SK-N-SH (cell line): ENCODE measurements at regions not wholly inside any gene's neighbourhood (a gene's known extent, or its start where the extent isn't known, plus 50 kb on each side); places are given as distances from the start of the nearest gene placed in this dataset.

Source experiments
- CTCF ChIA-PET: fragments of 300-600, 350-600 bp; formaldehyde crosslinking; extraction: SDS; loops from one replicate; lab custom pipeline; 2021; lab: Yijun Ruan, JAX
- POLR2A ChIA-PET: fragments of 350-600 bp; sonication (Branson Sonifier 250); formaldehyde crosslinking; extraction: SDS; loops from one replicate; lab custom pipeline; 2020; ENCODE audit warnings: antibody characterized with exemption, inconsistent platforms; lab: Yijun Ruan, JAX
- DNase-seq: peaks from one replicate; pipeline ENCODE4 v3.0.0; 2012
- H2AFZ ChIP-seq: fragments of 200-600 bp; sonication (generic); 2 replicates; pipeline ENCODE4 v1.8.1; 2016; ENCODE audit warnings: antibody characterized with exemption, mild to moderate bottlenecking, low read depth
- H3F3A ChIP-seq: fragments of 200-600 bp; sonication (generic); replicated peaks from 2 replicates; pipeline ENCODE3; 2016; ENCODE audit warnings: antibody characterized with exemption, mild to moderate bottlenecking; ENCODE audit not compliant: insufficient read depth
- H3K27ac ChIP-seq, 2 experiments: fragments of 200-500 bp in 1 of 2; fragments of 200-600 bp in 1 of 2; sonication (Bioruptor generic) in 1 of 2; sonication (generic), shearing (Covaris generic) in 1 of 2; 2 replicates each; pipeline versions ENCODE4 v1.5.1 to v1.6.1; 2014 to 2016; ENCODE audit warnings: low read depth in 2 of 2, inconsistent platforms in 1 of 2, low read length in 1 of 2, mild to moderate bottlenecking in 1 of 2, mixed read lengths in 1 of 2
- H3K27me3 ChIP-seq: fragments of 200-600 bp; sonication (generic), shearing (Covaris generic); 2 replicates; pipeline ENCODE4 v1.6.1; 2016; ENCODE audit warnings: mixed run types; ENCODE audit not compliant: insufficient read depth
- H3K36me3 ChIP-seq, 2 experiments: fragments of 200-500 bp in 1 of 2; fragments of 200-600 bp in 1 of 2; sonication (Bioruptor generic) in 1 of 2; sonication (generic) in 1 of 2; replicated peaks in 1 of 2; 2 replicates each; pipeline versions ENCODE3 to v1.5.1; 2014 to 2016; ENCODE audit warnings: low read length in 1 of 2, mild to moderate bottlenecking in 1 of 2; ENCODE audit not compliant: insufficient read depth in 2 of 2, control insufficient read depth in 1 of 2
- H3K4me1 ChIP-seq, 2 experiments: fragments of 200-500 bp in 1 of 2; fragments of 200-600 bp in 1 of 2; sonication (Bioruptor generic) in 1 of 2; sonication (generic), shearing (Covaris generic) in 1 of 2; 2 replicates each; pipeline versions ENCODE4 v1.5.1 to v1.6.1; 2014 to 2016; ENCODE audit warnings: low read depth in 1 of 2, low read length in 1 of 2, mixed run types in 1 of 2; ENCODE audit not compliant: insufficient read depth in 2 of 2, control insufficient read depth in 1 of 2
- H3K4me2 ChIP-seq: fragments of 200-600 bp; sonication (generic), shearing (Covaris generic); 2 replicates; pipeline ENCODE4 v1.6.1; 2017; ENCODE audit warnings: mixed run types
- H3K4me3 ChIP-seq, 2 experiments: fragments of 200-500 bp in 1 of 2; fragments of 200-600 bp in 1 of 2; sonication (Bioruptor generic) in 1 of 2; sonication (generic), shearing (Covaris generic) in 1 of 2; 2 replicates each; pipeline versions ENCODE4 v1.5.1 to v1.8.1; 2014 to 2016; ENCODE audit warnings: low read depth in 2 of 2, inconsistent platforms in 1 of 2, low read length in 1 of 2, mild to moderate bottlenecking in 1 of 2, mixed read lengths in 1 of 2, moderate library complexity in 1 of 2
- H3K79me2 ChIP-seq: fragments of 200-600 bp; sonication (generic); 2 replicates; pipeline ENCODE4 v1.8.1; 2017; ENCODE audit warnings: mild to moderate bottlenecking; ENCODE audit not compliant: insufficient read depth
- H3K9ac ChIP-seq: fragments of 200-600 bp; sonication (generic); 2 replicates; pipeline ENCODE4 v1.6.1; 2017; ENCODE audit warnings: mixed run types
- H3K9me2 ChIP-seq: fragments of 200-600 bp; sonication (generic); 2 replicates; pipeline ENCODE4 v1.6.1; 2017; ENCODE audit warnings: mixed run types
- H3K9me3 ChIP-seq: fragments of 200-600 bp; sonication (generic); 2 replicates; pipeline ENCODE4 v1.6.1; 2017; ENCODE audit warnings: mixed run types, mild to moderate bottlenecking, moderate library complexity
- H4K20me1 ChIP-seq: fragments of 200-600 bp; sonication (generic); 2 replicates; pipeline ENCODE4 v1.6.1; 2017; ENCODE audit warnings: mild to moderate bottlenecking, mixed run types; ENCODE audit not compliant: insufficient read depth
- CTCF ChIP-seq: fragments of 200-600 bp; sonication (generic); IDR thresholded peaks from 2 replicates; pipeline ENCODE4 v1.6.1; 2017; ENCODE audit warnings: antibody characterized with exemption, mild to moderate bottlenecking, moderate library complexity
- FOSL2 ChIP-seq: IDR thresholded peaks from 2 replicates; pipeline ENCODE4 v1.4.0; 2012; ENCODE audit warnings: low read depth, mild to moderate bottlenecking, moderate library complexity, borderline replicate concordance
- FOXM1 ChIP-seq: IDR thresholded peaks from 2 replicates; pipeline ENCODE4 v1.4.0; 2012; ENCODE audit warnings: low read depth, mild to moderate bottlenecking
- GABPA ChIP-seq: IDR thresholded peaks from 2 replicates; pipeline ENCODE4 v1.4.0; 2012; ENCODE audit warnings: low read depth, mild to moderate bottlenecking
- GATA2 ChIP-seq: sonication (generic); formaldehyde crosslinking; IDR thresholded peaks from 2 replicates; pipeline ENCODE4 v1.5.0; 2020; ENCODE audit warnings: mild to moderate bottlenecking, missing genetic modification reagents
- MEF2A ChIP-seq: IDR thresholded peaks from 2 replicates; pipeline ENCODE4 v1.4.0; 2012; ENCODE audit warnings: low read depth, borderline replicate concordance
- NRF1 ChIP-seq: IDR thresholded peaks from 2 replicates; pipeline ENCODE4 v1.6.1; 2012; ENCODE audit warnings: low read depth, mild to moderate bottlenecking, low read length
- RAD21 ChIP-seq: IDR thresholded peaks from 2 replicates; pipeline ENCODE4 v1.6.1; 2012; ENCODE audit warnings: mild to moderate bottlenecking, low read length
- TAF1 ChIP-seq: IDR thresholded peaks from 2 replicates; pipeline ENCODE4 v1.6.1; 2012; ENCODE audit warnings: low read depth, mild to moderate bottlenecking, low read length, moderate library complexity, borderline replicate concordance
- TCF12 ChIP-seq: IDR thresholded peaks from 2 replicates; pipeline ENCODE4 v1.4.0; 2012
- WGBS: methylation state at CpG from one replicate; pipeline ENCODE4 v1.1.6; 2017; ENCODE audit warnings: low lambda C conversion rate; 5-methylcytosine and 5-hydroxymethylcytosine counted together
- TF ChIP-seq, protein P1 (sequence below): IDR thresholded peaks from 2 replicates; pipeline ENCODE4; 2012
- TF ChIP-seq, protein P2 (sequence below): IDR thresholded peaks from 2 replicates; pipeline ENCODE4 v1.6.1; 2012; ENCODE audit warnings: mild to moderate bottlenecking, low read depth, low read length, moderate library complexity

GRCh38 chr2:53209679-53210458 is 557.7 kb upstream of the CHAC2 start:
- 18% methylated on average over 5 of the region's 5 CpGs for WGBS
- Histone ChIP-seq H3K4me3 (no peak overlapping the region), H3K9me3 (no peaks in the 10 kb centered on the region), H3K9me2 (no peaks in the 10 kb centered on the region), H2AFZ (no peak overlapping the region), H3F3A (no peaks in the 10 kb centered on the region), H3K4me1 (no peaks in the 10 kb centered on the region), H3K4me2 (no peak overlapping the region), H4K20me1 (no peaks in the 10 kb centered on the region), H3K27me3 (no peaks in the 10 kb centered on the region; the same call in 1 of the 2 replicates), H3K27ac (no peak overlapping the region), H3K9ac (no peak overlapping the region), H3K36me3 (no peaks in the 10 kb centered on the region), H3K79me2 (no peaks in the 10 kb centered on the region)
- TF ChIP-seq FOSL2: no peak
- TF ChIP-seq MEF2A: no peak
- TF ChIP-seq CTCF: no peak
- TF ChIP-seq, protein P1, sequence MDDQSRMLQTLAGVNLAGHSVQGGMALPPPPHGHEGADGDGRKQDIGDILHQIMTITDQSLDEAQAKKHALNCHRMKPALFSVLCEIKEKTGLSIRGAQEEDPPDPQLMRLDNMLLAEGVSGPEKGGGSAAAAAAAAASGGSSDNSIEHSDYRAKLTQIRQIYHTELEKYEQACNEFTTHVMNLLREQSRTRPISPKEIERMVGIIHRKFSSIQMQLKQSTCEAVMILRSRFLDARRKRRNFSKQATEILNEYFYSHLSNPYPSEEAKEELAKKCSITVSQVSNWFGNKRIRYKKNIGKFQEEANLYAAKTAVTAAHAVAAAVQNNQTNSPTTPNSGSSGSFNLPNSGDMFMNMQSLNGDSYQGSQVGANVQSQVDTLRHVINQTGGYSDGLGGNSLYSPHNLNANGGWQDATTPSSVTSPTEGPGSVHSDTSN: no peak
- no peak for TF ChIP-seq NRF1
- TF ChIP-seq, protein P2, sequence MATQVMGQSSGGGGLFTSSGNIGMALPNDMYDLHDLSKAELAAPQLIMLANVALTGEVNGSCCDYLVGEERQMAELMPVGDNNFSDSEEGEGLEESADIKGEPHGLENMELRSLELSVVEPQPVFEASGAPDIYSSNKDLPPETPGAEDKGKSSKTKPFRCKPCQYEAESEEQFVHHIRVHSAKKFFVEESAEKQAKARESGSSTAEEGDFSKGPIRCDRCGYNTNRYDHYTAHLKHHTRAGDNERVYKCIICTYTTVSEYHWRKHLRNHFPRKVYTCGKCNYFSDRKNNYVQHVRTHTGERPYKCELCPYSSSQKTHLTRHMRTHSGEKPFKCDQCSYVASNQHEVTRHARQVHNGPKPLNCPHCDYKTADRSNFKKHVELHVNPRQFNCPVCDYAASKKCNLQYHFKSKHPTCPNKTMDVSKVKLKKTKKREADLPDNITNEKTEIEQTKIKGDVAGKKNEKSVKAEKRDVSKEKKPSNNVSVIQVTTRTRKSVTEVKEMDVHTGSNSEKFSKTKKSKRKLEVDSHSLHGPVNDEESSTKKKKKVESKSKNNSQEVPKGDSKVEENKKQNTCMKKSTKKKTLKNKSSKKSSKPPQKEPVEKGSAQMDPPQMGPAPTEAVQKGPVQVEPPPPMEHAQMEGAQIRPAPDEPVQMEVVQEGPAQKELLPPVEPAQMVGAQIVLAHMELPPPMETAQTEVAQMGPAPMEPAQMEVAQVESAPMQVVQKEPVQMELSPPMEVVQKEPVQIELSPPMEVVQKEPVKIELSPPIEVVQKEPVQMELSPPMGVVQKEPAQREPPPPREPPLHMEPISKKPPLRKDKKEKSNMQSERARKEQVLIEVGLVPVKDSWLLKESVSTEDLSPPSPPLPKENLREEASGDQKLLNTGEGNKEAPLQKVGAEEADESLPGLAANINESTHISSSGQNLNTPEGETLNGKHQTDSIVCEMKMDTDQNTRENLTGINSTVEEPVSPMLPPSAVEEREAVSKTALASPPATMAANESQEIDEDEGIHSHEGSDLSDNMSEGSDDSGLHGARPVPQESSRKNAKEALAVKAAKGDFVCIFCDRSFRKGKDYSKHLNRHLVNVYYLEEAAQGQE: no peak
- no peak for TF ChIP-seq GATA2
- no peak for TF ChIP-seq GABPA
- no peak for TF ChIP-seq TAF1
- TF ChIP-seq FOXM1: no peak
- TF ChIP-seq RAD21: no peak
- TF ChIP-seq TCF12: no peak
- ChIA-PET CTCF (interaction anchor here (0.8 to 1.2 kb wide), 2 partner anchors 8 to 11 kb away, joined by 3 to 4 read pairs; no protein-coding TSS in a partner anchor), POLR2A (no interaction called here)
- no peak for DNase-seq
